Ecto neural progenitor cell (in vitro differentiated cells): ENCODE measurements at regions not wholly inside any gene's neighbourhood (a gene's known extent, or its start where the extent isn't known, plus 50 kb on each side); places are given as distances from the start of the nearest gene placed in this dataset.

ENCODE experiments used
- DNase-seq: peaks from one replicate; pipeline ENCODE4 v3.0.0-alpha.2; 2018; ENCODE audit warnings: low spot score

DNA sequence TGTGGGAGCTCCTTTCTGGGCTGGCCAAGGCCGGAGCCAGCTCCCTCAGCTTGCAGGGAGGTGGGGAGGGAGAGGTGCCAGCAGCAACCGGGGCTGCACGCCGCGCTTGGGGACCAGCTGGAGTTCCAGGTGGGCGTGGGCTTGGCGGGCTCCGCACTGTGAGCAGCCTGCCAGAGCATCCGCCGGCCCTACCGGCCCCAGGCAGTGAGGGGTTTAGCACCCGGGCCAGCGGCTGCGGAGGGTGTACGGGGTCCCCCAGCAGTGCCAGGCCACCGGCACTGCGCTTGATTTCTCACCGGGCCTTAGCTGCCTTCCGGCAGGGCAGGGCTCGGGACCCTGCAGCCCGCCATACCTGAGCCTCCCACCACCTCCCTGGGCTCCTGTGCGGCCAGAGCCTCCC, 651.0 kb upstream of the ARPP21 start:
- DNase-seq = no peak

GRCh38 chr3:34995796-34996430, 643.4 kb upstream of the ARPP21 start:
- DNase-seq = no peak

DNA sequence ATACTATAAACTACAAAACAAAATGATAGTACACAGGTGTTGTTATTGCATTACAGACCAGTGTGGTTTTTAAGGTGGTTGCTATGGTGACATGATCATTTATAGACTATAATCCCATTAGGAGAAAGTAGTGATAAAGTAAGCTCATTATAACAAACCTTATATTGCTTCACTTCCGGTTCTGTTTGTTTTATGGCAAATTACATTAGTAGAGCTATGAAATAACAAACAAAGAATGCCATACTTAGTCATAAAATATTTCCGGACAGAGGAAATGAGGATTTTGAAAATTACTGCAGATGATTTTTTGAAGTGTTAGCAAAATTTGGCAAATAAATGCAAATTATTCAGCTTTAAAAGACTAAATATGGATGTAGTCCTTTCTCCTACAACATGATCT, 640.4 kb upstream of the ARPP21 start:
- DNase-seq = no peak

DNA sequence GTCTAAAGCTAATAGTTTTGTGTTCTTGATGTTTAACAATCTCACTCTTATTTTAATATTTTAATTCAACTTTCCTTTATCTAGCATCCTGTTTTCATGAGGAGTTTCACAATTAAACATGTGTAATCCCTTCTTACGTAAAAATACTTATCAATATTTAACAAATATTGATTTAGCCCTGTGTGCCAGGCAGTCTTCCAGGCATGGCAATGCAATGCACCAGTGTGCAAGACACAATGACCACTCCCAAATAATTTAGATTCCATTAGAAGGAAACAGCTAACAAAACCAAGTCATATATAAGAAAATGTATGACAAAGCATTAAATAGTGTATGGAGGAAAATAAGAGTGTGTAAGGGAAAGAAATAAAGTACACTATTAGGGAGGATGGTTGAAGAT, 627.1 kb upstream of the ARPP21 start:
- DNase-seq = no peak

DNA sequence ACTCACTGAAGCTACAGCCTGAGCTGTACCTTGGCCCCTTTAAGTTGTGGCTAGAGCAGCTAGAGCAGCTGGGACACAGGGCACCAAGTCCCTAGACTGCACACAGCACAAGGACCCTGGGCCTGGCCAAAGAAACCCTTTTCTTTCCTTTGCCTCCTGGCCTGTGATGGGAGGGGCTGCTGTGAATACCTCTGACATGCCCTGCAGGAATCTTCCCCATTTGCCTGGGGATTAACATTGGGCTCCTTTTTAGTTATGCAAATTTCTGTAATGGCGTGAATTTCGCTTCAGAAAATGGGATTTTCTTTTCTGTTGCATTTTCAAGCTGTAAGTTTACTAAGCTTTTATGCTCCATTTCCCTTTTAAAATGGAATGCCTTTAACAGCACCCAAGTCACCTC, 611.2 kb upstream of the ARPP21 start:
- no peak for DNase-seq

- no peak for DNase-seq
These were observed 596.9 kb upstream of the ARPP21 start for GRCh38 chr3:35042210-35042991.

- DNase-seq = no peak
These were observed 596.3 kb upstream of the ARPP21 start for GRCh38 chr3:35043040-35043439.

DNA sequence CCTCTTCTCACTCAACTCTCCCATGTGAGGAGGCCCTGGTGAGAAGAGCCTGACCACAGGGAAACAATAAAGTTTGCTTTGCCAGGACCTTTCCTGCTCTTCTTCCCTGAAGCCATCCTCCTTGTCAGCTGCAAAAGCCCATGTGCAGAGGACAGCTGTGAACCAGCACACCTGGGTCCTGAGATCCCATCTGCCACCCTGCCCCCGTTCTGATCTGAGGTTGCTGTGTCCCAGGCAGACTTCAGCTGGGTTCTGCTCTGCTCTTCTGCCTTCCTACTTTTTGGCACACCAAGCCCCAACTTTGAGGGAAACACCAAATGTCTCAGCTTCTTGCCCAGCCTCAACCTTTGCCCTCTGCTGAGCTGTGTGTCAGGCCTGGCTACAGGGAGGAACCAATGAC, 595.1 kb upstream of the ARPP21 start:
- no peak for DNase-seq

- DNase-seq = no peak
These were observed 594.2 kb upstream of the ARPP21 start for GRCh38 chr3:35045118-35045517.

DNA sequence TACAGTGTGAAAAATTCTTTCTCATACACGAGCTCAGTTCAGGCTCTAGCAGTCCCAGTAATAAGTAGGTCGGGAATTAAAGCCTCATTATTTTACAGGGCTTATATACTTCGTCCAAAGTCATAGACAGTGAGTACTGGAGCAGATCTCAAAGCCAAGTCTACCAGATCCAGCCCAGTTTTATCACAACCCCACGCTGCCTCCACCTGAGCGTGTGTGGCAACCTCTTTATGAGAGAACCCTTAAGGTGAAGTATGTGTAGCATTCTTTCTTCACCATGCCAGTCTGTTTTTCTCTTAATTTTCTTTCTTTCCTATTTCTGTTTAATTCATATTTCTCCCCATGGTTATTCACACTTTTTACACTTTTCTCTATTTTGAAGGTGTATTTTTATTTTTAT, 574.6 kb upstream of the ARPP21 start:
- DNase-seq = no peak

GRCh38 chr3:35065891-35066290, 573.4 kb upstream of the ARPP21 start:
- no peak for DNase-seq

DNA sequence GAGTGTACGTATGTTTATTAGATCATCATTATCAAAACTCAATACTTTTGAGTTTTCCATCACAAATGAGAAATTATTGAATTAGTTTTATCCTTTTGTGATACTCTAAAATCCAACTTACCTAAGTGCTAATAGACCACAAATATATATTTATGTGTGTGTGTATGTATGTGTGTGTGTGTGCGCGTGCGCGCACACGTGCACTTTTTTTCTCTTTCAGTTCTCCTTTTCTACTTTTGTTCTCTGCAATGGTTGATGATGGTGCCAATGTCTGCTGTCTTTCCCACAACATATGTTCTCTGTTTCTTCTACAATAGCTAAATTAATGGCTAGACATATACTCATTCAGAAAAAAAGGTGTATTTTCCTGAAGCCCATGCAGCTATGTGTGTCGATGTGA, 571.6 kb upstream of the ARPP21 start:
- no peak for DNase-seq

GRCh38 chr3:35070088-35070487, 569.2 kb upstream of the ARPP21 start:
- no peak for DNase-seq

DNA sequence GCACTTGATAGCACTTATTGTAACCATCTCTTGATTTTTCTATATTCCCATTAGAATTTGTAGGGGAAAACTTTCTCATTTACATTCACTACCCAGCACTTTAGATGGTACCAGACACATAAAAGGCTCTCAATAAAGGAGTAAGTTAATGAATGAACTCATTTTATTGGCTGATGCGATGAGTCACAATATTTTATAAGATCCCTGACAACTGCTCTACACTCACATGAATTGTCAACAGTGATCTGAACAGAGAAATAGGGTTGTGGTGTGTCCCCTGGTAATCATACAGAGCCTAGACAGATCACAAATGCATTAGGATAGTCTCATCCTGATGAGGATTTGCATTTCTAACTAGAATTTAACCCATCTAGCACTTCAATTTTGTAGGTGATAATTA, 567.6 kb upstream of the ARPP21 start:
- no peak for DNase-seq

DNA sequence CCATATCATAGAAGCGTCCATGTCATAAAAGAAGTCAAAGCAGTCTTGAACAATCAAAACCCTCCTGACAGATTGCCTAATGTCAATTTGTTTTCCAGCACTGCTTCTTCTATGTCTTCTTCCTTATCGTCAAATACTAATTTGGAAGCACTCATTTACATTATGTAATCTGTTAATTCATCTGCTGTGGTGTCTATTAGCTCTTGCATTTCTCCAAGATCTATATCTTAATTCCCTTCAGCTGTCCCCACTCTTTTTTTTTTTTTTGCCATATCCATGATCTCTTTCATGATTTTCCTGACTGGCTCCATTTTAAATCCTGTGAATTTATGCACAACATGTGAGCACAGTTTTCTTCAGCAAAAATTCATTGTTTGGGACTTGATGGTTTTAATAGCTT, 560.5 kb upstream of the ARPP21 start:
- DNase-seq = no peak

GRCh38 chr3:35079403-35079802, 559.9 kb upstream of the ARPP21 start:
- DNase-seq = no peak

DNA sequence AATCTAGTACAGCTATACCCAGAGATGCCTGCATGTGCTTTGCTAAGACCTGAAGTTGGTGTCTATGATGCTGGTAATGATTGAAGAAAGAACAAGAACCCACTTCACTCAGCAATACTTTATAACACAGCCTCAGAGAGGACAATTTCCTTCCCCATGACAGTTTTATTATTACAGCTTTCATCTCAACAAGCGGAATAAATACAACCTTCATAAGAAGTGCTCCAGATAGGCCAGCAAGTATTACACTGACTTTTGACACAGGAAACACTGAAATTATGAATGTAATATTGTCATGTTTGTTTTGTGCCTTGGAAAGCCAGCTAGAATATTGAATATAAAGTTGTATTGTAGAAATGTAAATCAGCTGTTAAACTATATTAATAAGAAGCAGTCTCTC, 557.4 kb upstream of the ARPP21 start:
- no peak for DNase-seq

DNA sequence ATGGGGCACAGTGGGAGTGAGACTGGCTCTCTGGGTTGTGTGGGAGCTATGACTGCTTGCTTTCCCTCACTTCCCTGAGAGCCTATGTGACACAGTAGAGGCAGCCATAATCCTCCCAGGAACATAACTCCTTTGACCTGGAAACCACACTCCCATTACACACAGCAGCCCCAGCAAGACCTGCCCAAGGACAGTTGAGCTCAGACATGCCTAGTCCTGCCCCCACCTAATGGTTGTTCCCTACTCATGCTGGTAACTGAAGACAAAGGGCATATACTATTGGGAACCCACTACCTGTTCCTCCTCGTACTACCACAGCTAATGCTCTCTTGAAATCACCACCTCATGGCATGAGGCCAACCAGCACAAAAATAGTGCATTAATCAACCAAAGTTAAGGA, 550.4 kb upstream of the ARPP21 start:
- DNase-seq = no peak

GRCh38 chr3:35114686-35115085, 524.6 kb upstream of the ARPP21 start:
- no peak for DNase-seq

DNA sequence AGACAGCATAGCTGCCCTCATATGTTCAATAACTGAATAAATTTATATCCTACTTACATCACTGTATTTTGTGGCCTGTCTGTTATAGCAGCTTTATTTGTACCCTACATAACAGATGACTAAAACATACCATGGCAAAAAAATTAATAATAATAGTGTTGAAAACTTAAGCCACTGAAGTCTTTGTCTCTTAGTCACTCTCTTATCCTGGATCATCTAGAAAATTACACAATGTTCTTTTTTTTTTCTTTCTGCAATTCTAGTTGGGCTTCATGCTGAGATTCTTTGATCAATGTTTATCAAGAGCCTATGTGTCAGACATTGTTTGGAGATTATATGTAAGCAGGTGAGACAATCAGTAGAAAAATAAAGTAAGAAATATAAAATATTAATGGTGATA, 519.3 kb upstream of the ARPP21 start:
- no peak for DNase-seq

GRCh38 chr3:35137612-35138011, 501.7 kb upstream of the ARPP21 start:
- no peak for DNase-seq

- no peak for DNase-seq
These were observed 497.9 kb upstream of the ARPP21 start for GRCh38 chr3:35141406-35141805.

- no peak for DNase-seq
These were observed 495.3 kb upstream of the ARPP21 start for GRCh38 chr3:35144011-35144410.
